ENCODE measurements at regions not wholly inside any gene's neighbourhood (a gene's known extent, or its start where the extent isn't known, plus 50 kb on each side); places are given as distances from the start of the nearest gene placed in this dataset.

- H3K27ac ChIP-seq = no peak overlapping the region
- H3K27me3 ChIP-seq (replicated peaks; ENCODE audit: insufficient read depth) = no peaks in the 10 kb centered on the region
- no peaks in the 10 kb centered on the region for H3K36me3 ChIP-seq
- no peak overlapping the region for H3K4me3 ChIP-seq
- ATAC-seq (ENCODE audit: insufficient number of reproducible peaks, low FRiP score, low read depth) (no peak), DNase-seq (ENCODE audit: low spot score) (no peak)
- H3K4me1 ChIP-seq (ENCODE audit: control insufficient read depth in 1 of 2, low read depth in 2 of 2) = no peaks in the 10 kb centered on the region
- H3K9me3 ChIP-seq = no peaks in the 10 kb centered on the region
- no peak for TF ChIP-seq CTCF (IDR thresholded peaks at IDR 0.05)
Measured at GRCh38 chr6:21382821-21383449, 210.6 kb upstream of the SOX4 start.

DNA sequence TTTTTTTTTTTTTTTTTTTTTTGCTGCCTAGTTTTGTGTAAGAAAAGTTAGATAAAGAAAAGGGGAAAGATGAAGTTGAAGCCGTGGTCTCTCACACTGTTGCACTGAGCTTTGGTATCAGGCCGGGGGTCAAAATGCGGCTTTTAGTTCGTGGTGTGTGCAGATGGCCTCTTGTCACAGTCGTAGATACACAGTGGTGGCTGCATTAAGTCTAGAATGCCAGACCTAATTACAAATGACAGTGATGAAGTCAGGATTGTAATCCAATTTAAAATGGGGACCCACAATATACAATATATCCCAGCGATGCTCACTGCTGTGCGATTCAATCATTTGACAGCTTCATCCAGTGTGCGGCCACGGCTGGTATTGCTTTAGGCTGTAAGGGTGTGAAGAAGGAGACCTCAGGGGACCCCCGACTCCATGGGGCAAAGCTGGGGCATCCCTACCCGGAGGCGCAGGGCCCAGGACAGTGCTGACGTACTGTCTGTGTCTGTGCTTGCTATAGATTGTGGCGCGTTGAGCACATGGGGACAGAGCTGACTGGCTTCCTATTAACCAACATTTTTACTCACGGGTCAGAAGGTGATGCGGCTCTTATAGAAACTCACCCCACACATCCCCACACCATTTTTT is 210.0 kb upstream of the SOX4 start:
- no peak overlapping the region for H3K27ac ChIP-seq
- ATAC-seq (ENCODE audit: insufficient number of reproducible peaks, low FRiP score, low read depth) (no peak), DNase-seq (ENCODE audit: low spot score) (no peak)
- H3K36me3 ChIP-seq = no peaks in the 10 kb centered on the region
- H3K4me3 ChIP-seq = no peak overlapping the region
- no peaks in the 10 kb centered on the region for H3K9me3 ChIP-seq
- H3K4me1 ChIP-seq (ENCODE audit: control insufficient read depth in 1 of 2, low read depth in 2 of 2) = no peaks in the 10 kb centered on the region
- no peaks in the 10 kb centered on the region for H3K27me3 ChIP-seq (replicated peaks; ENCODE audit: insufficient read depth)
- no peak for TF ChIP-seq CTCF (IDR thresholded peaks at IDR 0.05)

DNA sequence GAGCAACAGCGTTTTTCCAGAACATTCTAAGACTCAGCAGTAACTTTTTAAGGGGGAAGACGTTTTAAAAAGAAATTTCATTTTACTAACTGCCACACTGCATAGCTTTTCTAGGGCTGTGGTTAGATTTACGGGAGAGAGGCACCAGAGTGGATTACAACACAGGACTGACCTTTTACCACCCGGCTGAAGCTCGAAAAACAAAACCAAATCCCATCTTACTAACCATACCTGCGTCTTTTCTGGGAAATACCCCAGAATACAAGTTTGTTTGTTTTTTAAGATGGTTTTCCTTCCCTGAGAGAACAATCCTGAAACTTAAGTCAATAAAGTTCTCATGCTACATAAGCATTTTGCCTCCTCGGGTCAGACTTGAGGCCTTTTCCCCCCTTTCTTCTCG is 209.3 kb upstream of the SOX4 start:
- Histone ChIP-seq H3K9me3 (no peaks in the 10 kb centered on the region), H3K27me3 (replicated peaks; ENCODE audit: insufficient read depth) (no peaks in the 10 kb centered on the region), H3K27ac (no peak overlapping the region), H3K4me3 (no peak overlapping the region), H3K36me3 (no peaks in the 10 kb centered on the region), H3K4me1 (ENCODE audit: control insufficient read depth in 1 of 2, low read depth in 2 of 2) (no peaks in the 10 kb centered on the region)
- ATAC-seq (ENCODE audit: insufficient number of reproducible peaks, low FRiP score, low read depth) (no peak), DNase-seq (ENCODE audit: low spot score) (no peak)
- TF ChIP-seq CTCF (IDR thresholded peaks at IDR 0.05) = no peak

- H3K9me3 ChIP-seq = no peaks in the 10 kb centered on the region
- ATAC-seq (ENCODE audit: insufficient number of reproducible peaks, low FRiP score, low read depth) (no peak), DNase-seq (ENCODE audit: low spot score) (no peak)
- H3K36me3 ChIP-seq = no peaks in the 10 kb centered on the region
- no peaks in the 10 kb centered on the region for H3K27me3 ChIP-seq (replicated peaks; ENCODE audit: insufficient read depth)
- no peaks in the 10 kb centered on the region for H3K4me1 ChIP-seq (ENCODE audit: control insufficient read depth in 1 of 2, low read depth in 2 of 2)
- no peak overlapping the region for H3K4me3 ChIP-seq
- TF ChIP-seq CTCF (IDR thresholded peaks at IDR 0.05) = no peak
- H3K27ac ChIP-seq = no peak overlapping the region
Measured at GRCh38 chr6:21386744-21387143, 206.8 kb upstream of the SOX4 start.

GRCh38 chr6:21390532-21391213 is 202.9 kb upstream of the SOX4 start:
- no peaks in the 10 kb centered on the region for H3K9me3 ChIP-seq
- no peaks in the 10 kb centered on the region for H3K27me3 ChIP-seq (replicated peaks; ENCODE audit: insufficient read depth)
- no peak for TF ChIP-seq CTCF (IDR thresholded peaks at IDR 0.05)
- H3K36me3 ChIP-seq = no peaks in the 10 kb centered on the region
- no peak overlapping the region for H3K27ac ChIP-seq
- no peak for ATAC-seq (ENCODE audit: insufficient number of reproducible peaks, low FRiP score, low read depth)
- no peak overlapping the region for H3K4me3 ChIP-seq
- H3K4me1 ChIP-seq (ENCODE audit: control insufficient read depth in 1 of 2, low read depth in 2 of 2) = peaks cover 0 to 5% of the 10 kb centered on the region in 2 donors
- DNase-seq (ENCODE audit: low spot score) = no peak

All from thoracic aorta (tissue), 2 donors.